GM12892 (cell line): ENCODE measurements at regions not wholly inside any gene's neighbourhood (a gene's known extent, or its start where the extent isn't known, plus 50 kb on each side); places are given as distances from the start of the nearest gene placed in this dataset.

Experiments used
- POLR2A ChIP-seq: IDR thresholded peaks from 2 replicates; pipeline ENCODE4 v1.6.1; 2011; ENCODE audit warnings: low read depth, low read length, control low read depth
- POLR2AphosphoS5 ChIP-seq: IDR thresholded peaks from 2 replicates; pipeline ENCODE4 v1.6.1; 2011; ENCODE audit warnings: low read depth, low read length, control low read depth
- TAF1 ChIP-seq: IDR thresholded peaks from 2 replicates; pipeline ENCODE4 v1.6.1; 2011; ENCODE audit warnings: low read depth, mild to moderate bottlenecking, control low read depth, low read length, borderline replicate concordance

DNA sequence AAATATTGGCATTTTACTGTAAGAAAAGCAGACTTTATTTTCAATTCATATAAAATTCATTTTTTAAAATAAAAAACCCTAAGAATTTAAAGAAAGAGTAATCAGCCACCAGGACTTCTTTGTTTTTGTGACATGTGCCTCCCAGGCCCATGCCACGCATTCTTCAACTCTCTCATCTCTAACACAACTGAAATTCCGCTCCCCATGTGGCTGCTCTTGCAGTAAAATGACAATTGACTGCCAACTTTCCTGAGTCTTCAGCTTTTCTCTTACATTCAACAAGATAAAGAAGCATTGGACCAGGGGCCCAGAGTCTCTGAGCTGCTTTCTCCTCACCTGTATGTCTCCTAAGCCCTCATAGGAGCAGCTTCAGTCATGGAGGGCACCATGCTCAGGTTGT, 372.1 kb downstream of the UQCRFS1 start:
- no peak for TF ChIP-seq POLR2A
- no peak for TF ChIP-seq TAF1
- TF ChIP-seq POLR2AphosphoS5: no peak
